ENCODE measurements at regions not wholly inside any gene's neighbourhood (a gene's known extent, or its start where the extent isn't known, plus 50 kb on each side); places are given as distances from the start of the nearest gene placed in this dataset.

DNA sequence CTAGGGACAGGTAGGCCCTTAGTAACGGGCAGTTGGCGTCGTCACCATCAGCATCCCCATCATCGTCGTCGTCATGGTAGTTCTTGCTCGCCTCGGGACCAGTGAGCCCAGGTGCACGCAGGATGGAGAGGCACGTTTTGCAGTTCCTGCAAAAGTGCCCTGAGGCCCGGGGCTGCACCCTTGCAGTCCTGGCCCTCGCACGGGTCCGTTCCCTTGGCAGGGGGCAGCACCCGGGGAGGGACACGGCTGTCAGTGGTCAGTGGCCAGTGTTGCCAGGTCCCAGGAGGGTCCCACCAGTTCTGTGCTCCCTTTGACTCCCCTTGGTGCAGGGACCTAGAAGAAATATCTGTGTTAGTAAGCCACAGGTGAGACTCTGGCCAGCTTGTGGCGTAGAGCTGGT is 243.9 kb upstream of the CIBAR2 start:
- DNase-seq (ENCODE audit: low read depth, low spot score): no peak

DNA sequence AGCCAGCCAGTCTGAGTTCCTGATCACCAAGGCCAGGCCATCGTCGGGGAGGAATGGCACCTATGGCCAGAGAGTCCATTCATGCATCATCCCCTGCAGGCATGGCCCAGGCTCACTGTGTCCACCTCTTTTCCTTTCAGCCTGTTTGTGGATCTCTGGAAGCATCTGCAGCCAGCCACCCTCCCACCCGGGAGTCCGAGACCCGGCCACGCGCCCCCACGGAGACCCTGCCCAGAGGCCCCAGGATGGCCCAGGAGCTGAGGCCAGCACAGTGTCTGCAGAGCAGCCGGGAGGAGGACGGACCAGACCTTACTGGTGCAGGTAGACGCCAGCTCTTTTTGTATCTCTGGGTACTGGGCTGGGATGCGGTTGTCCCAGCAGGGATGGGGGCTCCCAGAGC is 245.1 kb upstream of the CIBAR2 start:
- DNase-seq (ENCODE audit: low read depth, low spot score): no peak

- DNase-seq (ENCODE audit: low read depth, low spot score): no peak
Observed at GRCh38 chr16:85357924-85358505, 245.7 kb upstream of the CIBAR2 start.

- no peak for DNase-seq (ENCODE audit: low read depth, low spot score)
Observed at GRCh38 chr16:85358704-85359146, 246.5 kb upstream of the CIBAR2 start.

DNA sequence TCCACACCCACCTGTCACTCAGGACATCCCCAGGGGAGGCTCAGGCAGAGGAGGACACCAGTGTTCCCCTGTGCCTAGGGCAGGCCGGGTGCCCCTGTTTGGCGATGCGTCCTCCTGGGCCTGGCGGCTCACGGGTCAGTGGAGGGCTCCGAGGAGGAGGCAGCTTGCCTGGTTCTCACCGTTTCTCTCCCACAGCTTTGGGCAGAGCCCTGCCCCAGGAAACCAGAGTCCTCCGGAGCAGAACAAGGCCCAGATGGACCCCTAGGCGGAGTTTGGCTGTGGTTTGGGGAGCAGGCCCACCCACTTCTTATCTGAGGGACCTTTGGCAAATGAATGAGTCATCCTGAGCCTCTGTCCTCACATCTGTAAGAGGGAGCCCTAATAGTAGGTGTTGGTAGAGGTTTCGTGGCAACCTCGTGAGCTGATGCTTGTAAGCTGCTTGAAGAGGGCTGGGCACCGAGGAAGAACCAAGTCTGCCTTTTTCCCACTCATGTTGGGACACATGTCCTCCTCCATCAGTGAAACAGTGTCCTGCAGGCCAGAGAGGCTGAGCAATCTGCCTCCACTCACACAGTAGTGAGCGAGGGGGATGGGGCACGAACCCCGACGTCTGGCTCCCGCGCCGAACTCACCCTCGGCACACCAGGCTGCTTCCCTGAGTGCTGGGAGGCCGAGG is 247.0 kb upstream of the CIBAR2 start:
- DNase-seq (ENCODE audit: low read depth, low spot score): no peak

- DNase-seq (ENCODE audit: low read depth, low spot score): no peak
Observed at GRCh38 chr16:85360323-85361277, 248.3 kb upstream of the CIBAR2 start.

DNA sequence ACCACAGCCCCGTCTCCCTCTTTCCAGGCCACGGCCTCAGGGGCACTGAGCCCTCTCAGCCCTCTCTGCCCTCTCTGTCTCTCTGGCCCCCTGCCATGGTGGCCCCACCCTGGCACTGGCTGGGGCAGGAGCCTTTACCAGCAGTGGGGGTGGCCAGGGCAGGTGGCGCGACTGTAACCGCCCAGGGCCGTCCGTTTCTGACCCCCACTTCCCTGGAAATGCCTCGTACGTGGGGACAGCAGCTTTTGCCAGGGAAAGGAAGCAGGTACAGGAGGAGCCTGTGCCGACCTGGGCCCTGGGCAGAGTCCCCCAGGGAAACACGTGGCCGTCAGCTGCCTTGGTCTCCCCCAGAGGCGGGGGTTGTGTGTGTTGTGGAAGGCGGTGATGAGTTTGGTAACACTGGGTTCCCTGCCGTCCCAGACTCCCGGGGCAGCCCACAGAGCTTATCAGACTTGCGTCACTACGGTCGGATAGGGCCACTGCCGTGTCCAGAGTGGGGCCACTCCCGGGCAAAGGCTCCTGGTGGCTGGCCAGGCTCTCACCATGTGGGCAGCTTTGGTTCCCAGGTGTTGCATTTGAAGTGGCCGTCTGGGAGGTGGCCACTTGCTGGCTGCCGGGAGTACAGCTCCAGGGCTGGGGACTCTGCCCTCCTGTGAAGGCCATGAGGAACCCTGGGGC is 249.3 kb upstream of the CIBAR2 start:
- DNase-seq (ENCODE audit: low read depth, low spot score): no peak

- no peak for DNase-seq (ENCODE audit: low read depth, low spot score)
Observed at GRCh38 chr16:85362443-85362842, 250.2 kb upstream of the CIBAR2 start.

- no peak for DNase-seq (ENCODE audit: low read depth, low spot score)
Observed at GRCh38 chr16:85363427-85363826, 249.7 kb upstream of the GSE1 start.

DNA sequence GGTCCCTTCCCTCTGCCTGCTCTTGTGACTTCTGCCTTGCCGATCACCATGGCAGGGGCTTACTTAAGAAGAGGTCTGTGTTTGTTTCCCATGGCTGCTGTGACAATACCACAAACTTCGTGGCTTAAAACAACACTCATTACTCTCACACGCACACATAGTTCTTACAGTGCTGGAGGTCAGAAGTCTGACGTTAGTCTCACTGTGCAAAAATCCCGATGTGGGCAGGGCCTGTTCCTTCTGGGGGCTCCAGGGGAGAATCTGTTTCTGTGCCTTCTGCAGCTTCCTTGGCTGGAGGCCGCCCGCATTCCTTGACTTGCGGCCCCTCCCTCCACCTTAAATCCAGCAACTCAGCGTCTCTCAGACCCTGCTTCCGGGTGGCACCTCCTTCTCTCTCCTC is 249.2 kb upstream of the GSE1 start:
- no peak for DNase-seq (ENCODE audit: low read depth, low spot score)

DNA sequence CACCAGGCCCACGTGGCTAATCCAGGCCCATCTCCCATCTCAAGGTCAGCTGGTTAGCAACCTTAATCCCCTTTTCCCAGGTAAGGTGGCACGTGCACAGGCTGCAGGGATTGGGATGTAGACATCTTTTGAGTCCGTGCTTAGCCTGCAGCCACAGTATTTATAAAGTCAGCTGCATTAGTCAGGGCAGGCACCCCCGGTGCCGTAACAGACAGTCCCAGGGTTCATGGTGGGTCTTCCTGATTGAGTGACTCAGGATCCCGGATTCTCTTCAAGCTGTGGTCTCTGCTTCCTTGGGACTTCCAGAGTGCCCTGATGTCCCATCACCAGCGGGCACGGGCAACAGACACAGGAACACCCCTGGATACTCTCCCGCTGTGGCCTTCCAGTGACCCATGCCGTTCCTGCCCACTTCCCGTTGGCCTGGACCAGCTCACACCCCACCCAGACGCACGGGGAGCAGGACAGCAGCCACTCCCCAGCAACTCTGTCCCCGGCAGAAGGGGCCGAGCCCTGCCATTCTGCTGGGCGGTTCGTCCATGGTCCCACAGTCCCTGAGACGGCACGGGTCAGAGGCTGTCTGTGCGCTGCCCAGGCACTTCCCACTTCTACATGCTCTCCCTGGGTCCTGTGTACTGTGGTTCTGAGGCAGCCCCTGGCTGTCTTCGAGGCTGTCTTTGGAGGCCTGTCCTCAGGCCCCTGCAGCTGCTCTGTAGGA is 248.6 kb upstream of the GSE1 start:
- DNase-seq (ENCODE audit: low read depth, low spot score): no peak

DNA sequence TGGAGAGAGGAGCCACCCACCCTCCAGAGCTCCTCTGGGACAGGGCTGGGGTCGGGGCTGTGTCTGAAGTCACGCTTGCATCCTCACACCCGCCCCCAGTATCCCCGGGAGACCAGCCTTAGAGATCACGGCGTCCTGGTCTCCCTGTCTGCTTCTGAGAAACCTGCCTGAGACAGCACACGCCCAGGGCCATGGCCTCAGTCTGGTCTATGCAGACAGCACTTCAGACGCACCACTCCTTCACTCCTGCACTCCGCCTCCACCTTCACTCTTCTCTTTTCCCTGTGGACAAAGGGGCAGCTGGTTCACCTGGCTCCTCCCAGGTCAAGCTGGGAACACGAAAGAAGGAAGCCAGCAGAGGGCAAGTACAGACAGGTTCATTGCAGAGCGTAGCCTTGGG is 248.0 kb upstream of the GSE1 start:
- DNase-seq (ENCODE audit: low read depth, low spot score): no peak

DNA sequence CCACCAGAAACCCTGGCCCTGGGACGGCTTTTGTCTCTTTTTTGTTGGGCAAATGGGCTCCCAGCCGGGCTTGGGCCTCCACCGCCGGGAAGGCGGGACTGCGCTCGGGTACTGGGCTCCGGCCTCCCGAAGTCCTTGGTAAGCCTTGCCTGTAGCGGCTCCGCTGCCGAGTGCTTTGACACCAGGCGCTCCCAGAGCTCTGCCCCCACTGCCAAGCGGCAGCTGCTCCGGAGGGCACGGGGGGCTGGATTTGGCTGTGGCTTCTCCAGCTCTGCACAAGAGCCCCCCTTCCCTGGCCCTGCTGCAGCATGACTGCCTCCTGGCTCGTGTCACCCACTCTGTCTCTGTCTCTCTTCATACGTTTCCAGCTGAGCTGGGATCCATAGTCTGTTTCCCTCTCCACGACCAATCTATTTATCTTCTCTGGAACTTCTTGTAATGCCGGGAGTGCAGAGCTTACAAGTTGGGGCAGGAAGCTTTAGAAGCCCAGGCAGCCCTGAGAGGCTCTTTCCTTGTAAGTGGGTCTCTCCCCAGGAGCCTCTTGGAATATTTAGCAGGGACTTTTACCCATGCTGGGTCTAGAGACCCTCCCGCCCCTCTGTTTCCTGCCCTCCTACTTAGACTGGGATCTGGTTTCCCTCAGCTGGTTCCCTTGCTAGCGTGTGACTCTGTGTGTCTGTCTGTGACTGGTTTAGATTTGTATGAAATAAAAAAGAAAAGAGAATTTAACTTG is 246.9 kb upstream of the GSE1 start:
- no peak for DNase-seq (ENCODE audit: low read depth, low spot score)

DNA sequence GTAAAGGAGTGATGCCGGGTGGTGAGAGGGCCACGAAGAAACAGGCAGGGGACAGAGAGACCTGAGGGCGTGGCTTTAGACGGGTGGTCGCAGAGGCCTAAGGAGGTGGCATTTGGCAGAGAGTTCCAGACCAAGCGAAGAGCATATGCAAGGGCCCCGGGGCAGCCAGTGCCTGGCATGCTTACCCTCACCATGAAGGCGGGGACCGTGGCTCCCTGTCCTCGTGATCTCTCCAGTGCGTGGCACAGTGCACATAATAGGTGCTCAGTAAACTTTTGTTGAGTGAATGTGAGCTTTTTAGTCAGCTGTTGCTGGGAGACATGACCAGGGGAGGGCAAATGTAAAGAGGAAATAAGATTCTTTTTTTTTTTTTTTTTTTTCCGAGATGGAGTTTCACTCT is 245.6 kb upstream of the GSE1 start:
- no peak for DNase-seq (ENCODE audit: low read depth, low spot score)

GRCh38 chr16:85369060-85369459 is 244.1 kb upstream of the GSE1 start:
- DNase-seq (ENCODE audit: low read depth, low spot score): no peak

DNA sequence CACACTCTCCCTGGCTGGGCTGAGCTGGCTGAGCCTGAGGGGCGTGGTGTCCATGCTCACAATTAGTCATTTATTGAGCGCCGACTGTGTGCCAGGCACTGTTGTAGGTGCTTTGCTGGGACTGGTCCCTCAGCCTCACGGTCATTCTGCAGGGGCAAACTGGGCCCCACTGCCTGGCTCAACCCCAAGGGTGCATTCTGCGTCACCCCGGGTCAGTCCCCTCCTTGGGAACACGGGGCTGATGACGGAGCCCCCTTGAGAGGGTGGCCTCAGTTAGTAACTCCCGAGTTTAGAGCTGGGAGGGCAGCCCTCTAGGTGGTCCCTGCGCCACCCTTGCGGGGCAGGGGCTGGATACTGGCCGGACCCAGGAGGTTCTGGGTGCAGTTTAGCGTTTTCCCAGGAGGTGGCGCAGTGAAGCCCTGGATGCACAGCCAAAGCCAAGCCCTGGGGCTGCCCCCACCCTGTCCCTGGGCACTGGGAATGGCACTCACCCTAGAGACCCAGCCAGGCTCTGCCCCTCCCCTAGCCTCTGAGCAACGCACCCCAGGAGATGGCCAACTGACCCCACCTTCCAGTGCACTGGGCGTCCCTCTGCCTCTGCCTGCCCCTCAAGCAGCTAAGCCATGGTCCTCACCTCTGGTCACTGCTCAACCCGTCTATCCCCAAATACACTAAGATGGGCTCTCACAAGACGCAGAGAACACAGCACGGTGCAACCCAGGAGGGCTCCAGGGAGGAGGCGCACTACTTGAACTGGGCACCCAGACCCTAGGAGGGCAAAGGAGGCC is 243.2 kb upstream of the GSE1 start:
- DNase-seq (ENCODE audit: low read depth, low spot score): no peak

- no peak for DNase-seq (ENCODE audit: low read depth, low spot score)
Observed at GRCh38 chr16:85370543-85370880, 242.6 kb upstream of the GSE1 start.

DNA sequence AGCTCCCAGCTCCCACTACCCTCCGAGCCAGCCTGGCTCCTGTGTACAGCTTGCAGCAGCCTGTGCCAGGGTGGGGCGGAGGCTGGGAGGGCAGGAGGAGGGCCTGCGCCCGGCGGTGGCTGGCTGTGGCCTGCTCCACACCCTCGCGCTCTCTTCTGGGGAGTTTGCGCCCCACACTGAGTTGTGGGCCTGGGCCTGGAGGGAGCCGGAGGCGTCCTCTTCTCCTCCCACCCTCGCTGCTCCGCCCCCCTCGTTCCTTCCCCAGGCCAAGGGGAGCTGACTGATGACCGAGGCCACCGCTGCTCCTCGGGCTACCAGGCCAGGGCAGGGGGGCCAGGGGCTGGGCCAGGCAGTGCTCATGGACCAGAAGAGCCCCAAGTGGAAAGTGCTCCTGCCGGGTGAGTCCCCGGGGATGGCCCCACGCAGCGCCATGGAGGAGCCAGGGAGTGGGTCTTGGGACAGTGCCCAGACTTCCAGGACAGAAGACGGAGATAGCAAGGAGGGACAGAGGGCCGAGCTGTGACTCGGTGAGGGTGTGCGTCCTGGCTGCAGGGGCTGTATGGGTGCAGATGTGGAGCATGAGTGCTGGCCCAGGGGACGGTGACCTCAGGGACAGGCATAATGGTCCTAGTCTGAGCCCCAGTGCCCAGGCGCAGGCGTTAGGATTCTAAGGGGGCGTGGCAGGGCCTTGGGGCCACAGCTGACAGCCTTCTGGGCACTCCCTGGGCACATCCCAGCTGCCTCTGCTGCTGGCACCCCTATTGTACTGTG is 242.1 kb upstream of the GSE1 start:
- DNase-seq (ENCODE audit: low read depth, low spot score): no peak

DNA sequence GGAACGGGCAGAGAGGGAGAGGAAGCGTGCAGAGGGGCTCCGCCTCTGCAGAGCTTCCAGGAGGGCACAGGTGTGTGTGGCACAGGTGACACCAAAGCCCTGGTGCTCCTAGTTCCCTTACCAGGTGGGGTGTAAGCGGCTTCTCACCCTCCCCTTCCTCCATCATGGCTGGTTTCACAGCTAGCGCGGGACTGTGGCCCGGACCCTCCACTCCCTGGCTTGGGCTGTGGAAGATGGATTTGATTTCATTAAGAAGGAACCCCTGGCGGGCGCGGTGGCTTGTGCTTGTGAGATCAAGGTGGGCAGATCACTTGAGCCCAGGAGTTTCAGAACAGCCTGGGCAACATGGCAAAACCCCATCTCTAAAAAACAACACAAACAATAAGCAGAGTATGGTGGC is 241.2 kb upstream of the GSE1 start:
- DNase-seq (ENCODE audit: low read depth, low spot score): no peak
